Thyroid gland (tissue), 4 donors: ENCODE measurements at regions not wholly inside any gene's neighbourhood (a gene's known extent, or its start where the extent isn't known, plus 50 kb on each side); places are given as distances from the start of the nearest gene placed in this dataset.

Source experiments
- POLR2A ChIP-seq, 2 donors: fragments of 450-650 bp; IDR thresholded peaks; one replicate each; pipeline ENCODE4 v1.6.1; 2017; ENCODE audit warnings: antibody characterized with exemption in 2 of 2, mild to moderate bottlenecking in 2 of 2, moderate library complexity in 1 of 2
- TF ChIP-seq, protein P1 (sequence below), 6 experiments: fragments of 200-600 bp in 3 of 6; fragments of 450-650 bp in 3 of 6; sonication (generic) in 3 of 6; IDR thresholded peaks; one replicate each; pipeline ENCODE4 v1.5.1; 2016 to 2019; ENCODE audit warnings: antibody characterized with exemption in 6 of 6, mild to moderate bottlenecking in 2 of 6, inconsistent platforms in 1 of 6, moderate library complexity in 1 of 6

DNA sequence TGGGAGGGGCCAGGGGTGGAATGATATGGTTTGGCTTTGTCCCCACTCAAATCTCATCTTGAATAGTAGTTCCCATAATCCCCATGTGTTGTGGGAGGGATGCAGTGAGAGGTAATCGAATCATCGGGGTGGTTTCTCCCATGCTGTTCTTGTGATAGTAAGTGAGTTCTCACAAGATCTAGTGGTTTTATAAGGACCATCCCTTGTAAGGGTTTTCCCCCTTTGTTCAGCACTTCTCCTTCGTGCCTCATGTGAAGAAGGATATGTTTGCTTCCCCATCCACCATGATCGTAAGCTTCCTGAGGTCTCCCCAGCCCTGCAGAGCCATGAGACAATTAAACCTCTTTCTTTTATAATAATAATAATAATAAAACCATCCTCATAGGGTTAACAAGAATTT is 53.4 kb upstream of the PRNP start:
- TF ChIP-seq, protein P1, sequence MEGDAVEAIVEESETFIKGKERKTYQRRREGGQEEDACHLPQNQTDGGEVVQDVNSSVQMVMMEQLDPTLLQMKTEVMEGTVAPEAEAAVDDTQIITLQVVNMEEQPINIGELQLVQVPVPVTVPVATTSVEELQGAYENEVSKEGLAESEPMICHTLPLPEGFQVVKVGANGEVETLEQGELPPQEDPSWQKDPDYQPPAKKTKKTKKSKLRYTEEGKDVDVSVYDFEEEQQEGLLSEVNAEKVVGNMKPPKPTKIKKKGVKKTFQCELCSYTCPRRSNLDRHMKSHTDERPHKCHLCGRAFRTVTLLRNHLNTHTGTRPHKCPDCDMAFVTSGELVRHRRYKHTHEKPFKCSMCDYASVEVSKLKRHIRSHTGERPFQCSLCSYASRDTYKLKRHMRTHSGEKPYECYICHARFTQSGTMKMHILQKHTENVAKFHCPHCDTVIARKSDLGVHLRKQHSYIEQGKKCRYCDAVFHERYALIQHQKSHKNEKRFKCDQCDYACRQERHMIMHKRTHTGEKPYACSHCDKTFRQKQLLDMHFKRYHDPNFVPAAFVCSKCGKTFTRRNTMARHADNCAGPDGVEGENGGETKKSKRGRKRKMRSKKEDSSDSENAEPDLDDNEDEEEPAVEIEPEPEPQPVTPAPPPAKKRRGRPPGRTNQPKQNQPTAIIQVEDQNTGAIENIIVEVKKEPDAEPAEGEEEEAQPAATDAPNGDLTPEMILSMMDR (IDR thresholded peaks at IDR 0.05), result no peak
- no peak for TF ChIP-seq POLR2A (IDR thresholded peaks at IDR 0.05)
